GM21390 (cell line): ENCODE measurements at regions not wholly inside any gene's neighbourhood (a gene's known extent, or its start where the extent isn't known, plus 50 kb on each side); places are given as distances from the start of the nearest gene placed in this dataset.

Experiments
- ATAC-seq: cut with Tn5 transposase; IDR thresholded peaks from one replicate; pipeline ENCODE4 v1.9.1; 2021; ENCODE audit not compliant: unreplicated experiment

GRCh38 chr12:131608740-131609690 lies 101.9 kb upstream of the SFSWAP start:
- ATAC-seq, result no peak

GRCh38 chr12:131609762-131610161 lies 101.1 kb upstream of the SFSWAP start:
- no peak for ATAC-seq

DNA sequence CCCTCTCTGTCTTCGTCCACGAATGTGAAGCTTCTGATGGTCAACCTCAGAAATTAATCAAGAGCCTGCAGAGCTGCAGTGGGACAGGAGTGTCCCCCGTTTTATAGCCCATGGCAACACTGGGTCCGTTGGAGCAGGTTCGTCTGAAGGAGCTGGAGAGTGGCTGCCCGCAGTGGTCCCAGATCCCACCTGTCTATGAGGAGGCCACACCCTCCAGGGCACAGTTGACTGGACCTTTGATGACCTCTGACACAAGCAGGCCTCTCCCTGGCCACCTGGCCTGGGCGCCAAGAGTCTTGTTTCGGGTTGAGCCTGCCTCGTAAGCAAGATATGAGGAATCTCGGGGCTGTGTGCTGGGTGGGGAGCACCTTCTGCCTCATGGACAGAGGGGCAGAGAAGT lies 100.7 kb upstream of the SFSWAP start:
- ATAC-seq, result no peak

GRCh38 chr12:131610891-131611290 lies 100.0 kb upstream of the SFSWAP start:
- ATAC-seq, result no peak

DNA sequence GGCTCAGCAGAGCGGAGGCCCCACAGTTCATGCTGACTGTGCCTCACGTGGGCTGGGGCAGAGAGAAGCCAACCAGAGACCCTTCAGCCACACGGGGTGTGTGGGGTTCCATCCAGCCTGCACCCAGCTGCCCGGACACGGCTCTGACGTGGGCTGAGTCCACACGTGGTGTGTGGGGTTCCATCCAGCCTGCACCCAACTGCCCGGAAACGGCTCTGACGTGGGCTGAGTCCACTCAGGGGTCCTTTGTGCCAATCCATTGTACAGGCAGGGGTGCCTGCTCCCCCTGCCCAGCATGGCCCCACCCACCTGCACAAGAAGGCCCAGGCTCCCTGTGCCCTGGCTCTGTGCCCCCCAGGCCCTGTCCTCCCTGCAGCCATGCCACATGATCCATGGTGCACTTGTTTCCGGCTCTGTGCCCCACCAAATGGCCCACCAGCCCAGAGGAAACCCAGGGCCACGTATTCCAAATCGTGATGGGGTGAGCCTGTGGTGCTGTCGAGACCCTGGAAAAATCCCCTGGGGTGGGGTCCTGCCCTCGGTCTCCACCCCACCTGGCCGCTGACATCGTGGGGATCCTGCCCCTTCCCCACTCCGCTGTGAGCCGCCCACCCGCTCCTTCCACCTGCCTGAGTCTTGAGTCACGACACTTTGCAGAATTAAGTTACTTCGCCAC lies 99.3 kb upstream of the SFSWAP start:
- ATAC-seq, result no peak

DNA sequence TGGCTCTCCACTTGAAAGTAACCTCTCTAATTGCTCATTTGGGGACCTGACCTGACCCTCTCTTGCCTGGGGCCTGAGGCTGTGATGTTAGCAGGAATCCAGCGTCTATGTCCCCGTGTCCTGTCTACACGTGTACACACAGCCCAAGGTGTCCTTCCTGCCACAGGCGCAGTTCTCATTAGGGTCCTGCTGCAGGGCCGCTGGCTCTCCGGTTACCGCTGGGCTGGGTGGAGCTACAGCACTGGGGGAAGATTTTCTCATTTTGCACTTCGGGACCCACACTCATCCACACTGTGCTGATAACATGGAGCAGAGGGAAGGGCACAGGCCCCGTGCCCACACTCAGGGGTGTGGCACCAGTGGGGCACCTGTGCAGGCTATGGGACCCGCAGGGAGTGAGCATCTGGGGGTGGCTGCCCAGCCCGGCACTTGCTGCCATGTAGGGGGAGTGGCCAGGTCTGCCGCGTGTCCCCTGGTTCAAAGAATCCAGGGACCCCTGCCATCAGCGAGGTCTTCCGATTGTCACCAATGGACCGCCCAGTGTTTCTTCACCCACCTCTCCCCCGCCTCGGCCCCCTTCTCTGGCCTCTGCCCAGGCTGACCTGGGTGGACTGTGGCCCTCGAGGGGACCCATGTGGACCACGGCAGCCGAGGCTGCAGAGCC lies 98.7 kb upstream of the SFSWAP start:
- no peak for ATAC-seq

DNA sequence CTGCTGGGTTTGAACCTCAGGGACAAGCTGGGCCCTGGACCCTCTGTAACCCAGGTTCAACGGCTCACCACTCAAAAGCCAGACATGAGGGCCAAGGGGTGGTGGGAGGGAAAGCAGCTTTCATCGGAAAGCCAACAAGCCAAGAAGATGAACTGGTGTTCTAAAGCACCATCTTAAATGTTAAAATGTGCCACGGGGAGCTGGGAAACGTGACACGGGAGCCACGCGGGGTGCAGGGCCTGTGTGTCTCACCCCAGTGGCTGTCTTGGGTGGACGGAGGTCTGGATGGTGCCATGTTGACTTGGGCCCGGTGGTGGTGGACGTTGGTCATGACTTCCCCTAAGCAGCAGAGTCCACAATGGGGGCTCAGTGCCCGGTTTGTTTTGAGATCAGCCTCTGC lies 97.7 kb upstream of the SFSWAP start:
- ATAC-seq, result no peak

DNA sequence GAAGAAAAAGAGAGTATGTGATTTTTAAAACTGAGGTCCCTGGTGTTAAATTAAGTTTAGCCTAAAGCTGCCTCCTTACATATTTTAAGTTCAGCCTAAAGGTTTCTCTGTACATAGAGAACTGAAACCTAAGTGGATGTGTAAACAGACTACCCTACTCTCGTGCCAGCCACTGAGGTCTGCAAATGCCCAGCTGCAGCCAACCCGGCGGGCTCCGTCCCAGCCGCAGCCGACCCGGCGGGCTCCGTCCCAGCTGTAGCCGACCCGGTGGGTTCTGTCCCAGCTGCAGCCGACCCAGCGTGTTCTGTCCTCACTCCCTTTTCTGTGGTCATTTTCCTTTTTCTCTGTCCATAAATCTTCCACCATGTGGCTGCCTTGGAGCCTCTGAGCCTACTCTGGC lies 97.2 kb upstream of the SFSWAP start:
- ATAC-seq, result no peak

DNA sequence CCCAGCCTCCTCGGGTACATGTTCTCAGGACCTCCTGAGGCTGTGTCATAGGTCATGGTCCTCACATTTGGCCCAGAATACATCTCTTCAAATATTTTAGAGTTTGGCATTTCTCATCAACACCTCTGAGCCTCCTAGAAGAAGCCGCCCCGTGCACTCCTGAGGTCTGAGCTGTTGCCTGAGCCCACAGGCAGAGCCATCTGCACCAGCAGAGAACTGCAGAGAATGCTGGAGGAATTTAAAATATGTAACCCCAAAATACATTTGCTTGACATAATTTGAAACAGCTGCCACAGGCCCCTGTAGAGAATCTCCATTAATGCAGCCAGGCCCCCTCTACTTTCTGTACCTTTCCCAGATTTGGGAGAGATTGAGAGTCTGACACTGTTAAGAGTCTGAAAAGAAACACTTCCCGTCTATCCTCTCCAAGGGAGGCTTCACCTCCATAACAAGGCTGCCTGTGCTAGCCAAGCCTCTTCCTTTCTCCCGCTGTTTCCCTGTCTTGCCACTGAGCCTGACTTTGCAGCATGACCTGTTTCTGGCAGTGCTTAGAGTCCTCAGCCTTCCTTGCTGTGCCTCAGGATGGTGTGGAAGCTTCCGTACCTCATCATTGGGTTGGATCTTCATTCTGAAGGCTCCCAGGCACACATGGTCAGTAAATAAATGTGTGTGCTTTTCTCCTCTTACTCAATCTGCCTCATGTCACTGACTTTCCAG lies 95.4 kb upstream of the SFSWAP start:
- no peak for ATAC-seq

- no peak for ATAC-seq
Observed at GRCh38 chr12:131616043-131616700, 94.7 kb upstream of the SFSWAP start.

DNA sequence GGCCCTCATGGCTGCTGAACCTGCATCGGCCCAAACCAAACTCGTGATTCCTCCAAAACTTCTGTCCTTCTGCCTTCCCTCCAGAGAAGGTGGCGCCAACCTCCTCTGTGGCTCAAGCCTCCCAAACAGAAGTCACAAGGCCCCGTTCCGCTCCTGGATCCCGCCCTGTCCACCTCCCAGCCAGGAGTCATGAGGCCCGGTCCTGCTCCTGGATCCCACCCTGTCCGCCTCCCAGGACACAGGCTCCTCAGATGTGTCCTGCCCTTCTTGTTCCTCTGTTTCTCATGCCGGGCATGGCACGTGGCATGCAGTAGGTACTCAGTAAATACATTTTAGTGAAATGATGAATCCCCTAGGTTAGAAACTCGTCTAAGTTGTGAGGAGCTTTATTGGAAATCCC lies 94.2 kb upstream of the SFSWAP start:
- ATAC-seq, result no peak

GRCh38 chr12:131617179-131617578 lies 93.7 kb upstream of the SFSWAP start:
- no peak for ATAC-seq

DNA sequence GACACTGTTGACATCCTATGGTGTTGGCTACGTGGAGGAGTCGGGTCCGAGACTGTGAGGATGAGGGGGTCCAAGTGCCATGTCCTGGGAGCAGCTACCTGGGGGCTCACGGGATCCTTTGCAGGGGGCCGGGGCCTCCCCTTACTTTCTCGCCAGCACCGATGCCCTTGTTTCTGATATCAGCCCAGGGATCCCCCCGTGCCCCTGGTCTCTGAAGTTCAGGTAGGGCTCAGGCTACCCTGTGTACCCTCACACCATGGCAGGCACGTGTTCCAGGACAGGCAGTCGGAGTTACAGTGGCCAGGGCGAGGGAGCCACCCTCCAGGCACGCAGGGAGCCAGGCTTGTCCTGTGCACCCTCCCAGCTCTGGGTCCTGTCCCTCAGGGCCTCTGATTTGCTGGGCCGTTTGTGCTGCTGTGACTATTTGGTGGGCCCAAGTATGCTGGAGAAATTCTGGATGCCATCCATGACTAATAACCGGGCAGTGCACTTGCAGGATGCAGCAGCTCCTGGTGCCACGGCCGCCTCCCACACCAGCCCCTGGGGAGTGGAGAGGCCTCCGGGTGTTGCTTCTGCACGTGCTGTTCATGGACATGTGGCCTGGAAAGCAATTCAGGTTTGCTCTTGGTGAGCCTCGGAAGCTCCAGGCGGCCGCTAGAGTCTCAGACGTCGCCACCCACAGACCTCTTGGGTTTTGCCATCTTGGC lies 93.1 kb upstream of the SFSWAP start:
- ATAC-seq, result no peak

GRCh38 chr12:131618303-131618658 lies 92.6 kb upstream of the SFSWAP start:
- ATAC-seq, result no peak

DNA sequence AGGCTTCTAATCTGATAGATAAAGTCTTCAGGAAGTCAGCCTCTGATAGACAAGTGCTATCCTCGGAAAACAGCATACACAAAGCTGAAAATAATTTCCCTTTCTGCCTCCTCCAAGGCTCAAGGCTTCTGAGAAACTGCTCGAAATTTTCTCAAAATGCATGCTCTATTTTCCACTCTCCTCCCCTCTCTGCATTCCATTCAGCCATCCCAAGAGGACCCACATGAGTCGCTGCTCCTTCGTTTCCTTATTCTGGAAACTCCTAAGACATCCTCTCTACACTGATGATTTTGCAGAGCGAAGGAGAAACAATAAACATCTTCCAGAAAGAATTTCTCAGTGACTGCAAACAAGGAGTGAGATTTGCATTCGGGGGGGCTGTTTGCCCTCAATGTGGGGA lies 92.2 kb upstream of the SFSWAP start:
- ATAC-seq, result no peak

GRCh38 chr12:131619106-131619642 lies 91.7 kb upstream of the SFSWAP start:
- no peak for ATAC-seq

GRCh38 chr12:131619736-131620506 lies 91.0 kb upstream of the SFSWAP start:
- ATAC-seq, result no peak

DNA sequence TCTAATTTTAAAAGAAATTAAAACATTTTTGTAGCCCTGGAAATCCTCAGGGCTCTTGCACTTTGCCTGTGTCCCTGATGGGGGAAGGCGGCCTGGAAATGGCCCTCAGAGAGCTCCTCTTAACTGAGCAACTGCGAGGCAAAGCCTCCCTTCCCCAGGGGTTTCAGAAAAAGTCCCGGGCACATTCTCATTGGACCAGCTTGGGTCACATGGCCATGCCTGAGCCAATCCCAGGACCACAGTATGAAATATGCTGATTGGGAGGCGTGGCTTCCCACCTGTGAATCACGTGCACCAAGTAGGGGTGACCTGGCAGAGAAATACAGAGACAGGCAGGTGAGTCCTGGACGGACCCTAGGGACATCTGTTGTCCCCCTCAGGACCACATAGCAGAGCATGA lies 90.4 kb upstream of the SFSWAP start:
- ATAC-seq, result no peak
